LNCAP (cell line): ENCODE measurements at regions not wholly inside any gene's neighbourhood (a gene's known extent, or its start where the extent isn't known, plus 50 kb on each side); places are given as distances from the start of the nearest gene placed in this dataset.

Experiments used
- TF ChIP-seq, protein P1 (sequence below): fragments of 450-650 bp; IDR thresholded peaks from 2 replicates; pipeline ENCODE4 v1.5.1; 2017; ENCODE audit warnings: mild to moderate bottlenecking

GRCh38 chr3:56909349-56909748 is 107.6 kb upstream of the ARHGEF3 start:
- TF ChIP-seq, protein P1, sequence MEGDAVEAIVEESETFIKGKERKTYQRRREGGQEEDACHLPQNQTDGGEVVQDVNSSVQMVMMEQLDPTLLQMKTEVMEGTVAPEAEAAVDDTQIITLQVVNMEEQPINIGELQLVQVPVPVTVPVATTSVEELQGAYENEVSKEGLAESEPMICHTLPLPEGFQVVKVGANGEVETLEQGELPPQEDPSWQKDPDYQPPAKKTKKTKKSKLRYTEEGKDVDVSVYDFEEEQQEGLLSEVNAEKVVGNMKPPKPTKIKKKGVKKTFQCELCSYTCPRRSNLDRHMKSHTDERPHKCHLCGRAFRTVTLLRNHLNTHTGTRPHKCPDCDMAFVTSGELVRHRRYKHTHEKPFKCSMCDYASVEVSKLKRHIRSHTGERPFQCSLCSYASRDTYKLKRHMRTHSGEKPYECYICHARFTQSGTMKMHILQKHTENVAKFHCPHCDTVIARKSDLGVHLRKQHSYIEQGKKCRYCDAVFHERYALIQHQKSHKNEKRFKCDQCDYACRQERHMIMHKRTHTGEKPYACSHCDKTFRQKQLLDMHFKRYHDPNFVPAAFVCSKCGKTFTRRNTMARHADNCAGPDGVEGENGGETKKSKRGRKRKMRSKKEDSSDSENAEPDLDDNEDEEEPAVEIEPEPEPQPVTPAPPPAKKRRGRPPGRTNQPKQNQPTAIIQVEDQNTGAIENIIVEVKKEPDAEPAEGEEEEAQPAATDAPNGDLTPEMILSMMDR: no peak

- TF ChIP-seq, protein P1: no peak
These were observed 106.3 kb upstream of the ARHGEF3 start for GRCh38 chr3:56908004-56908403.

DNA sequence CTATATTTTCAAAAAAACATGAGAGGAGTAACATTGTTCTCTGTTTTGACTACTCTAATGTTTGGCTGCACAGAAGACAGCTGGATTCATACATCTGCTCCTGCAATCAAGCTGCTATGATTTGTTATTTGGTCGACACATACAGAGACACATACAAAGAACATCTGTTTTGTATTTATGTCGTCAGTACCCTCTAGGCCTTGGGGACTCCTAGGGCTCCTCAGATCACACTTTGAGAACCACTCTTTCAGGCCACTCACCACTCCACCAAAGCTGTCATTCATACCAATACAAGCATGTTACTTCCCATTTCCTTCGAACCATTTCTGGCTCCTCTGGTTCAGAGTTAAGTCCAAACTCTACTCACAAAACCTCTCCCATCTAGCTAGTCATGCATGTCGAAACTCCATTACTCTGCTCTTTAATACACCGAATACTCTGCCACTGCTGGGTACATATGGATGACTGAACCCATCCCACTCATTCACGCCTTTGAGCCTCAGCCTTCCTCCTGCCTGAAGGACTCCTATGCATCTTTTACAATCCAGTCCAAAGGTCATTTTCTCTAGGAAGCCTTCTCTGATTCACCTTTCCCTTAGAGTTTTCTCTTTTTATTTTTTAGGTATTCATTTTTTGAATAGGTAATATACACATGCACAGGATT is 102.9 kb upstream of the ARHGEF3 start:
- TF ChIP-seq, protein P1: no peak

DNA sequence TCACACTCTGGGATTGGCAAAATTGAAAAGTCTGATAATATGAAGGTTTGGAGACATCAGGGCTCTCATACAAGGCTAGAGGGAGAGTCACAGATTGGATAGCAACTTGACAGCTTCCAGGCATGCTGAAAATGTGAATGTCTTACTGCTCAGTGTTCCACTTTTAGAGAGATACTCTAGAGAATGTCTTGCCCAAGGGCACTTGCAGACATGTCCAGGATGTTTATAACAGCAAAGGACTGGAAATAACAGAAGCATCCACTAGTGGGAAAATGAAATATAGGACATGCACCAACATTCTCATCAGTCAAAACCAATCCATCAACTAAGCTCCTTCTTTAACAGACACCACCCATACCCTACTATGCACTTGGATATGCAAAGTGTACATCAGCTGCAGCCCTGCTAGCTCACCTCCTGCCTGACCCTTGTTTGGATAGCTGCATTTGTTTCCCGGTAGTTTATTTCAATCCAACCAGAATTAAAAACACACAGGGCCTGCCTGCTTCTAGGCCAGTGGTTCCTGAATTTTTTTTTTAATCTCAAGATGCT is 101.6 kb upstream of the ARHGEF3 start:
- TF ChIP-seq, protein P1: no peak

GRCh38 chr3:56902468-56903160 is 100.9 kb upstream of the ARHGEF3 start:
- TF ChIP-seq, protein P1: no peak

GRCh38 chr3:56900801-56901200 is 99.1 kb upstream of the ARHGEF3 start:
- TF ChIP-seq, protein P1: no peak

- TF ChIP-seq, protein P1: no peak
These were observed 98.1 kb upstream of the ARHGEF3 start for GRCh38 chr3:56899851-56900250.
